CD14-positive monocyte (primary cell): ENCODE measurements at regions not wholly inside any gene's neighbourhood (a gene's known extent, or its start where the extent isn't known, plus 50 kb on each side); places are given as distances from the start of the nearest gene placed in this dataset.

ENCODE experiments used
- DNase-seq, 3 donors: peaks; one replicate each; pipeline ENCODE4 v3.0.0-alpha.2; 2011 to 2022
- H2AFZ ChIP-seq: 2 replicates; pipeline ENCODE4 v1.6.0; 2012; ENCODE audit warnings: mild to moderate bottlenecking, low read depth, low read length, inconsistent platforms; ENCODE audit not compliant: insufficient read depth, poor library complexity, severe bottlenecking
- H3K27ac ChIP-seq, 2 donors: 1 replicate in 1 of 2; 2 replicates in 1 of 2; pipeline ENCODE4 v1.5.1; 2012 to 2013; ENCODE audit warnings: low read length in 2 of 2, control low read depth in 1 of 2, inconsistent platforms in 1 of 2, low read depth in 1 of 2, mild to moderate bottlenecking in 1 of 2
- H3K27me3 ChIP-seq, 2 donors: one replicate each; pipeline versions ENCODE4 v1.6.0 to v1.6.1; 2011 to 2013; ENCODE audit warnings: low read length in 2 of 2; ENCODE audit not compliant: control insufficient read depth in 2 of 2, insufficient read depth in 2 of 2
- H3K36me3 ChIP-seq, 2 donors: replicated peaks in 1 of 2; 1 replicate in 1 of 2; 2 replicates in 1 of 2; pipeline versions ENCODE4 v1.5.1 to v1.6.1; 2012 to 2013; ENCODE audit warnings: low read length in 2 of 2, control low read depth in 1 of 2, inconsistent platforms in 1 of 2, mild to moderate bottlenecking in 1 of 2; ENCODE audit not compliant: insufficient read depth in 2 of 2, control insufficient read depth in 1 of 2
- H3K4me1 ChIP-seq, 2 donors: 1 replicate in 1 of 2; 2 replicates in 1 of 2; pipeline versions ENCODE4 v1.5.1 to v1.6.1; 2012 to 2013; ENCODE audit warnings: low read length in 2 of 2, control low read depth in 1 of 2, inconsistent platforms in 1 of 2, mild to moderate bottlenecking in 1 of 2, moderate library complexity in 1 of 2; ENCODE audit not compliant: insufficient read depth in 2 of 2, control insufficient read depth in 1 of 2
- H3K4me2 ChIP-seq: replicated peaks from 2 replicates; pipeline ENCODE3; 2012; ENCODE audit warnings: low read length, moderate library complexity, mild to moderate bottlenecking; ENCODE audit not compliant: poor library complexity, severe bottlenecking; ENCODE audit errors: extremely low read depth
- H3K4me3 ChIP-seq, 3 experiments: fragments of 200-600 bp in 1 of 3; sonication (generic) in 1 of 3; replicated peaks in 1 of 3; 1 replicate in 2 of 3; 2 replicates in 1 of 3; pipeline ENCODE4 v1.5.1; 2011 to 2013; ENCODE audit warnings: low read length in 3 of 3, mild to moderate bottlenecking in 3 of 3, control low read depth in 2 of 3, low read depth in 2 of 3, inconsistent platforms in 1 of 3, moderate library complexity in 1 of 3
- H3K79me2 ChIP-seq: 2 replicates; pipeline ENCODE4 v1.6.0; 2012; ENCODE audit warnings: mild to moderate bottlenecking, control low read depth, inconsistent platforms, low read length, moderate library complexity; ENCODE audit not compliant: insufficient read depth
- H3K9ac ChIP-seq: 2 replicates; pipeline ENCODE4 v1.6.0; 2017; ENCODE audit warnings: low read length, mild to moderate bottlenecking; ENCODE audit not compliant: insufficient read depth, poor library complexity, severe bottlenecking
- H3K9me3 ChIP-seq, 2 donors: replicated peaks in 1 of 2; 1 replicate in 1 of 2; 2 replicates in 1 of 2; pipeline versions ENCODE4 v1.5.1 to v1.6.1; 2012 to 2013; ENCODE audit warnings: low read length in 2 of 2, control low read depth in 1 of 2; ENCODE audit not compliant: control insufficient read depth in 1 of 2, insufficient read depth in 1 of 2
- H4K20me1 ChIP-seq: 2 replicates; pipeline ENCODE4 v1.6.0; 2012; ENCODE audit warnings: mild to moderate bottlenecking, low read length, control low read depth, moderate library complexity; ENCODE audit not compliant: insufficient read depth
- H3K27ac Mint-ChIP-seq, 7 donors: one replicate each; pipeline ENCODE4 v1.8.0; 2020; ENCODE audit warnings: mild to moderate bottlenecking in 7 of 7, mixed read lengths in 7 of 7, moderate library complexity in 6 of 7, inconsistent platforms in 2 of 7
- H3K27me3 Mint-ChIP-seq, 3 donors: one replicate each; pipeline ENCODE4 v1.8.0; 2021 to 2022; ENCODE audit warnings: low read depth in 3 of 3, mild to moderate bottlenecking in 3 of 3, mixed read lengths in 3 of 3, moderate library complexity in 3 of 3, inconsistent platforms in 1 of 3
- H3K36me3 Mint-ChIP-seq, 2 donors: one replicate each; pipeline ENCODE4 v1.8.0; 2020; ENCODE audit warnings: mixed read lengths in 2 of 2, inconsistent platforms in 1 of 2, mild to moderate bottlenecking in 1 of 2
- H3K4me1 Mint-ChIP-seq: one replicate; pipeline ENCODE4 v1.8.0; 2020; ENCODE audit warnings: mild to moderate bottlenecking, mixed read lengths
- H3K4me3 Mint-ChIP-seq, 2 donors: one replicate each; pipeline ENCODE4 v1.8.0; 2020; ENCODE audit warnings: mild to moderate bottlenecking in 2 of 2, mixed read lengths in 2 of 2, moderate library complexity in 1 of 2
- H3K9me3 Mint-ChIP-seq, 7 donors: one replicate each; pipeline ENCODE4 v1.8.0; 2020 to 2022; ENCODE audit warnings: mixed read lengths in 7 of 7, mild to moderate bottlenecking in 6 of 7, moderate library complexity in 6 of 7, inconsistent platforms in 2 of 7
- WGBS: methylation state at CpG from one replicate; pipeline ENCODE4 v1.1.5; 2013; ENCODE audit warnings: missing lambda C conversion rate; ENCODE audit not compliant: insufficient coverage; 5-methylcytosine and 5-hydroxymethylcytosine counted together
- intact Hi-C, 2 donors: fragments of 100-400 bp; cut with micrococcal nuclease; formaldehyde crosslinking; loops; one replicate each; pipeline versions ENCODE4 v1.15.0 to v1.15.1; 2023
- TF ChIP-seq, protein P1 (sequence below): fragments of 200-600 bp; IDR thresholded peaks from one replicate; pipeline ENCODE4 v1.8.0; 2022; ENCODE audit warnings: antibody characterized with exemption, mild to moderate bottlenecking

DNA sequence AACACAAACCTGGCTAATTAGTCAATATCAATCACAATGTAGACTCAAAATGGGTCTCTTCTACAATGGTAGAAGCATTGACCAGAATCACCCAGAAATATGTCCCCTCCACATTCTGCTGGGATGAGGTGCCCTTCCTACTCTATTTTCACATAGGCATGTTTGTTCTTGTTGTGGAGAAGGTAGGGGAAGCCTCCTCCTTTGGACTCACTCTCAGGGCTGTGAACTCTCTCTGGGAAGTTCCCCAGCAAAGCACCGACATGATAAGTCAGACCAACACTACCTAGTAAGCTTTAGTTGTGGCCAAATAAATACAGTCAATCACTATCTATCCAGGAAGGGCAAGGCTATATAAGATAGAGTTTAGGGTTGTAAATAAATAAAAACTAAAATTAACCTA lies 194.5 kb upstream of the UBL3 start:
- Histone ChIP-seq H3K36me3 (no peaks in the 10 kb centered on the region), H3K4me2 (no peak overlapping the region), H3K9me3 (no peaks in the 10 kb centered on the region), H3K27me3 (no peaks in the 10 kb centered on the region), H3K4me3 (no peak overlapping the region), H2AFZ (no peak overlapping the region), H3K27ac (no peak overlapping the region), H4K20me1 (no peaks in the 10 kb centered on the region), H3K4me1 (no peaks in the 10 kb centered on the region), H3K79me2 (no peaks in the 10 kb centered on the region), H3K9ac (no peak overlapping the region)
- intact Hi-C loops = no loop called here
- DNase-seq = no peak
- no CpG with 5 or more reads among the region's 1 CpG for WGBS
- Mint-ChIP-seq H3K36me3 (no peaks in the 10 kb centered on the region), H3K27me3 (peaks cover 0 to 8% (median 5%) of the 10 kb centered on the region in 3 donors), H3K27ac (no peak overlapping the region), H3K4me3 (no peak overlapping the region), H3K9me3 (no peaks in the 10 kb centered on the region), H3K4me1 (no peaks in the 10 kb centered on the region)
- TF ChIP-seq, protein P1, sequence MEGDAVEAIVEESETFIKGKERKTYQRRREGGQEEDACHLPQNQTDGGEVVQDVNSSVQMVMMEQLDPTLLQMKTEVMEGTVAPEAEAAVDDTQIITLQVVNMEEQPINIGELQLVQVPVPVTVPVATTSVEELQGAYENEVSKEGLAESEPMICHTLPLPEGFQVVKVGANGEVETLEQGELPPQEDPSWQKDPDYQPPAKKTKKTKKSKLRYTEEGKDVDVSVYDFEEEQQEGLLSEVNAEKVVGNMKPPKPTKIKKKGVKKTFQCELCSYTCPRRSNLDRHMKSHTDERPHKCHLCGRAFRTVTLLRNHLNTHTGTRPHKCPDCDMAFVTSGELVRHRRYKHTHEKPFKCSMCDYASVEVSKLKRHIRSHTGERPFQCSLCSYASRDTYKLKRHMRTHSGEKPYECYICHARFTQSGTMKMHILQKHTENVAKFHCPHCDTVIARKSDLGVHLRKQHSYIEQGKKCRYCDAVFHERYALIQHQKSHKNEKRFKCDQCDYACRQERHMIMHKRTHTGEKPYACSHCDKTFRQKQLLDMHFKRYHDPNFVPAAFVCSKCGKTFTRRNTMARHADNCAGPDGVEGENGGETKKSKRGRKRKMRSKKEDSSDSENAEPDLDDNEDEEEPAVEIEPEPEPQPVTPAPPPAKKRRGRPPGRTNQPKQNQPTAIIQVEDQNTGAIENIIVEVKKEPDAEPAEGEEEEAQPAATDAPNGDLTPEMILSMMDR = no peak

- Mint-ChIP-seq H3K27ac (no peak overlapping the region), H3K4me3 (no peak overlapping the region)
Observed at GRCh38 chr13:30043631-30043925, 193.2 kb upstream of the UBL3 start.

More at GRCh38 chr13:30043631-30043925, 193.2 kb upstream of the UBL3 start:
- Histone ChIP-seq H3K27ac (no peak overlapping the region), H3K27me3 (no peaks in the 10 kb centered on the region), H3K9ac (no peak overlapping the region), H3K4me2 (no peak overlapping the region), H2AFZ (no peak overlapping the region), H3K4me3 (no peak overlapping the region), H3K4me1 (no peaks in the 10 kb centered on the region), H3K79me2 (no peaks in the 10 kb centered on the region), H4K20me1 (no peaks in the 10 kb centered on the region), H3K9me3 (no peaks in the 10 kb centered on the region), H3K36me3 (no peaks in the 10 kb centered on the region)
- no peaks in the 10 kb centered on the region for H3K4me1 Mint-ChIP-seq
- H3K27me3 Mint-ChIP-seq = peaks cover 4 to 6% (median 5%) of the 10 kb centered on the region in 3 donors
- TF ChIP-seq, protein P1 = no peak
- intact Hi-C loops = no loop called here
- no peak for DNase-seq
- H3K9me3 Mint-ChIP-seq = no peaks in the 10 kb centered on the region
- no peaks in the 10 kb centered on the region for H3K36me3 Mint-ChIP-seq
